ENCODE measurements at regions not wholly inside any gene's neighbourhood (a gene's known extent, or its start where the extent isn't known, plus 50 kb on each side); places are given as distances from the start of the nearest gene placed in this dataset.

GRCh38 chr3:153573481-153573880 lies 411.5 kb downstream of the RAP2B start:
- DNase-seq: no peak
- no peak for TF ChIP-seq CTCF (IDR thresholded peaks at IDR 0.05)
- Histone ChIP-seq H3K4me3 (replicated peaks in 1 of 3; ENCODE audit: low read depth in 2 of 3, low read length in 3 of 3) (no peak overlapping the region), H3K36me3 (replicated peaks in 1 of 2; ENCODE audit: control insufficient read depth in 1 of 2, insufficient read depth in 2 of 2, low read length in 2 of 2) (no peaks in the 10 kb centered on the region), H3K79me2 (ENCODE audit: insufficient read depth, low read length) (no peaks in the 10 kb centered on the region), H3K27me3 (ENCODE audit: control insufficient read depth in 2 of 2, insufficient read depth in 2 of 2, low read length in 2 of 2) (no peaks in the 10 kb centered on the region), H2AFZ (ENCODE audit: insufficient read depth, low read depth, low read length, poor library complexity, severe bottlenecking) (no peak overlapping the region), H4K20me1 (ENCODE audit: insufficient read depth, low read length) (no peaks in the 10 kb centered on the region), H3K27ac (ENCODE audit: low read depth in 1 of 2, low read length in 2 of 2) (no peak overlapping the region), H3K4me2 (replicated peaks; ENCODE audit: extremely low read depth, low read length, poor library complexity, severe bottlenecking) (no peak overlapping the region), H3K4me1 (ENCODE audit: control insufficient read depth in 1 of 2, insufficient read depth in 2 of 2, low read length in 2 of 2) (no peaks in the 10 kb centered on the region), H3K9ac (ENCODE audit: insufficient read depth, low read length, poor library complexity, severe bottlenecking) (no peak overlapping the region), H3K9me3 (replicated peaks in 1 of 2; ENCODE audit: control insufficient read depth in 1 of 2, insufficient read depth in 1 of 2, low read length in 2 of 2) (no peaks in the 10 kb centered on the region)
- Mint-ChIP-seq H3K36me3 (no peaks in the 10 kb centered on the region), H3K27ac (no peak overlapping the region), H3K4me1 (peaks cover 2% of the 10 kb centered on the region), H3K4me3 (no peak overlapping the region), H3K9me3 (peaks cover 0 to 4% (median 3%) of the 10 kb centered on the region in 7 donors), H3K27me3 (ENCODE audit: low read depth in 3 of 3) (peaks cover 0 to 1% (median 0%) of the 10 kb centered on the region in 3 donors)
- intact Hi-C loops (cut with micrococcal nuclease): no loop called here
- WGBS (ENCODE audit: insufficient coverage): 87% methylated on average over 2 of the region's 2 CpGs

- Mint-ChIP-seq H3K27me3 (ENCODE audit: low read depth in 3 of 3) (peaks cover 0 to 1% (median 0%) of the 10 kb centered on the region in 3 donors), H3K4me1 (peaks cover 2% of the 10 kb centered on the region), H3K9me3 (peaks cover 0 to 4% (median 2%) of the 10 kb centered on the region in 7 donors), H3K36me3 (no peaks in the 10 kb centered on the region), H3K27ac (no peak overlapping the region), H3K4me3 (no peak overlapping the region)
- no peak overlapping the region for H3K9ac ChIP-seq (ENCODE audit: insufficient read depth, low read length, poor library complexity, severe bottlenecking)
- no peak for TF ChIP-seq CTCF (IDR thresholded peaks at IDR 0.05)
- H3K4me1 ChIP-seq (ENCODE audit: control insufficient read depth in 1 of 2, insufficient read depth in 2 of 2, low read length in 2 of 2): no peaks in the 10 kb centered on the region
- intact Hi-C loops (cut with micrococcal nuclease): no loop called here
- H3K9me3 ChIP-seq (replicated peaks in 1 of 2; ENCODE audit: control insufficient read depth in 1 of 2, insufficient read depth in 1 of 2, low read length in 2 of 2): no peaks in the 10 kb centered on the region
- no peak for DNase-seq
- no peak overlapping the region for H2AFZ ChIP-seq (ENCODE audit: insufficient read depth, low read depth, low read length, poor library complexity, severe bottlenecking)
- H3K79me2 ChIP-seq (ENCODE audit: insufficient read depth, low read length): no peaks in the 10 kb centered on the region
- no peaks in the 10 kb centered on the region for H3K27me3 ChIP-seq (ENCODE audit: control insufficient read depth in 2 of 2, insufficient read depth in 2 of 2, low read length in 2 of 2)
- WGBS (ENCODE audit: insufficient coverage): no CpG with 5 or more reads among the region's 2 CpGs
- no peak overlapping the region for H3K27ac ChIP-seq (ENCODE audit: low read depth in 1 of 2, low read length in 2 of 2)
- no peaks in the 10 kb centered on the region for H4K20me1 ChIP-seq (ENCODE audit: insufficient read depth, low read length)
- no peaks in the 10 kb centered on the region for H3K36me3 ChIP-seq (replicated peaks in 1 of 2; ENCODE audit: control insufficient read depth in 1 of 2, insufficient read depth in 2 of 2, low read length in 2 of 2)
- H3K4me2 ChIP-seq (replicated peaks; ENCODE audit: extremely low read depth, low read length, poor library complexity, severe bottlenecking): no peak overlapping the region
- H3K4me3 ChIP-seq (replicated peaks in 1 of 3; ENCODE audit: low read depth in 2 of 3, low read length in 3 of 3): no peak overlapping the region
Measured at GRCh38 chr3:153574445-153574844, 412.4 kb downstream of the RAP2B start.

Measured in CD14-positive monocyte (primary cell).